ENCODE measurements at regions not wholly inside any gene's neighbourhood (a gene's known extent, or its start where the extent isn't known, plus 50 kb on each side); places are given as distances from the start of the nearest gene placed in this dataset.

GRCh38 chr16:6143020-6143419 lies 1045.4 kb upstream of the EEF2KMT start:
- TF ChIP-seq CTCF (IDR thresholded peaks at IDR 0.05) (no peak), POLR2AphosphoS5 (IDR thresholded peaks at IDR 0.05) (no peak)

Data from breast epithelium (tissue), 3 donors.